ENCODE measurements at regions not wholly inside any gene's neighbourhood (a gene's known extent, or its start where the extent isn't known, plus 50 kb on each side); places are given as distances from the start of the nearest gene placed in this dataset.

- Mint-ChIP-seq H3K9me3 (ENCODE audit: low read depth, unreplicated experiment) (no peaks in the 10 kb centered on the region), H3K4me1 (ENCODE audit: low read depth, unreplicated experiment) (no peaks in the 10 kb centered on the region), H3K36me3 (ENCODE audit: insufficient read depth, unreplicated experiment) (no peaks in the 10 kb centered on the region), H3K27ac (ENCODE audit: unreplicated experiment) (no peak overlapping the region), H3K4me3 (ENCODE audit: low read depth, unreplicated experiment) (no peak overlapping the region), H3K27me3 (ENCODE audit: unreplicated experiment) (no peaks in the 10 kb centered on the region)
- no TSS peak for BruUV-seq (replicated peaks)
- CTCF ChIA-PET = no interaction called here
- intact Hi-C loops (cut with micrococcal nuclease; ENCODE audit: unreplicated experiment) = no loop called here
- DNase-seq = no peak
- no peak for TF ChIP-seq CTCF (IDR thresholded peaks at IDR 0.05; ENCODE audit: unreplicated experiment)
These were observed 150.3 kb downstream of the DAD1 start for GRCh38 chr14:22438742-22439141.

GRCh38 chr14:22434901-22435550 lies 154.0 kb downstream of the DAD1 start:
- no TSS peak for BruUV-seq (replicated peaks)
- Mint-ChIP-seq H3K4me3 (ENCODE audit: low read depth, unreplicated experiment) (no peak overlapping the region), H3K4me1 (ENCODE audit: low read depth, unreplicated experiment) (peaks cover 14% of the 10 kb centered on the region), H3K9me3 (ENCODE audit: low read depth, unreplicated experiment) (no peaks in the 10 kb centered on the region), H3K27me3 (ENCODE audit: unreplicated experiment) (no peaks in the 10 kb centered on the region), H3K27ac (ENCODE audit: unreplicated experiment) (no peak overlapping the region), H3K36me3 (ENCODE audit: insufficient read depth, unreplicated experiment) (peaks cover 6% of the 10 kb centered on the region)
- no peak for DNase-seq
- TF ChIP-seq CTCF (IDR thresholded peaks at IDR 0.05; ENCODE audit: unreplicated experiment) = no peak
- intact Hi-C loops (cut with micrococcal nuclease; ENCODE audit: unreplicated experiment) = loop anchor here (5.0 kb wide), 1 partner anchor 43 kb away; no protein-coding TSS in a partner anchor
- CTCF ChIA-PET = no interaction called here

DNA sequence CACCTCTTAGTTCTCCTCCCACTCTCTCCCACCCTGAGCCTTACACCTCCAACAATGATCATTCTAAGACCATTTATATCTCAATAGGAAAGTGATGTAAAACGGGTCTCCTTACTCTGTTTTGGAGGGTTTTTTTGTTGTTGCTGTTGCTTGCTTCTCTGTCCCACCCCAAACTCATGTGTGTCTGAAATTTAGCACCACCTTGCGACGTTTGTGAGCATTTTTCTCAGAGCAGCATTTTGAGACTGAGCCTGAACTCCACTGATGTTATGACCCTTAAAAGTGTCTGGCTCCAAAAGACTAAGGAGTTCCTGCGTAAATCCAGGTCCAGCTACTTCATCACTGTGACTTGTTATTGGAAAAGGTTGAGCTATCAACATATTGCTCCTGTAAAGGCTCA lies 155.0 kb downstream of the DAD1 start:
- no peak overlapping the region for H3K4me3 Mint-ChIP-seq (ENCODE audit: low read depth, unreplicated experiment)
- CTCF ChIA-PET = no interaction called here

GRCh38 chr14:22433069-22433468 lies 156.0 kb downstream of the DAD1 start:
- BruUV-seq (replicated peaks) = no TSS peak
- no peak overlapping the region for H3K27ac Mint-ChIP-seq (ENCODE audit: unreplicated experiment)
- DNase-seq = no peak
- no peak overlapping the region for H3K4me3 Mint-ChIP-seq (ENCODE audit: low read depth, unreplicated experiment)
- TF ChIP-seq CTCF (IDR thresholded peaks at IDR 0.05; ENCODE audit: unreplicated experiment) = no peak
- CTCF ChIA-PET = interaction anchor here (0.6 to 1.4 kb wide), 7 partner anchors 10 to 51 kb away, joined by 3 to 6 read pairs (median 3); no protein-coding TSS in a partner anchor
- intact Hi-C loops (cut with micrococcal nuclease; ENCODE audit: unreplicated experiment) = loop anchor here (5.0 kb wide), 1 partner anchor 41 kb away; no protein-coding TSS in a partner anchor
- H3K4me1 Mint-ChIP-seq (ENCODE audit: low read depth, unreplicated experiment) = peaks cover 33% of the 10 kb centered on the region
- H3K27me3 Mint-ChIP-seq (ENCODE audit: unreplicated experiment) = no peaks in the 10 kb centered on the region
- H3K36me3 Mint-ChIP-seq (ENCODE audit: insufficient read depth, unreplicated experiment) = peaks cover 6% of the 10 kb centered on the region
- no peaks in the 10 kb centered on the region for H3K9me3 Mint-ChIP-seq (ENCODE audit: low read depth, unreplicated experiment)

More for the DNA sequence above, 155.0 kb downstream of the DAD1 start:
- no TSS peak for BruUV-seq (replicated peaks)
- DNase-seq = no peak
- Mint-ChIP-seq H3K27me3 (ENCODE audit: unreplicated experiment) (no peaks in the 10 kb centered on the region), H3K36me3 (ENCODE audit: insufficient read depth, unreplicated experiment) (peaks cover 6% of the 10 kb centered on the region), H3K27ac (ENCODE audit: unreplicated experiment) (no peak overlapping the region), H3K4me1 (ENCODE audit: low read depth, unreplicated experiment) (peaks cover 23% of the 10 kb centered on the region), H3K9me3 (ENCODE audit: low read depth, unreplicated experiment) (no peaks in the 10 kb centered on the region)
- intact Hi-C loops (cut with micrococcal nuclease; ENCODE audit: unreplicated experiment) = loop anchor here (5.0 kb wide), 1 partner anchor 42 kb away; no protein-coding TSS in a partner anchor
- no peak for TF ChIP-seq CTCF (IDR thresholded peaks at IDR 0.05; ENCODE audit: unreplicated experiment)

Measured in Calu3 (cell line).